Endometrium (tissue), 2 donors: ENCODE measurements at regions not wholly inside any gene's neighbourhood (a gene's known extent, or its start where the extent isn't known, plus 50 kb on each side); places are given as distances from the start of the nearest gene placed in this dataset.

Experiments
- FAIRE-seq: peaks from 2 replicates; lab custom pipeline; 2012; peaks lifted over from hg19 to GRCh38; lab: Jason Lieb, UNC
- donor health status: control.
- donor health status: control.

DNA sequence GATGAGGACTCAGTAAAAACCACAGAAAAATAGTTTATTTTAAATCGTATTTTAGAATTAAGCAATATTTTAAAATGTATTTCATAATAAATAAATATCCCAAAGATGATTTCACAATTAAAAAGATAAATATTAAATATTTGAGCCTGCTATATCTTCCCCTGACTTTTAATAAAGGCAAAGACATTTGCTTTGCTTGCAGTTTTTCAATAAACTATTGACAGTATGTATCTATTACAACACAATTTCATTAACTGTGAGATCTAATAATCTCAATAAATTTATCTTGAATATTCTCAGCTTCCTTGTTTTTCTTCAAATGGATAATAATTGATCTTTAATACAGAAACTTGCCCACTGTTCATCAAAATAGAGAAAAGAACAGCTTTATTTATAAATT, 186.2 kb upstream of the TARS1 start:
- FAIRE-seq = no peak

DNA sequence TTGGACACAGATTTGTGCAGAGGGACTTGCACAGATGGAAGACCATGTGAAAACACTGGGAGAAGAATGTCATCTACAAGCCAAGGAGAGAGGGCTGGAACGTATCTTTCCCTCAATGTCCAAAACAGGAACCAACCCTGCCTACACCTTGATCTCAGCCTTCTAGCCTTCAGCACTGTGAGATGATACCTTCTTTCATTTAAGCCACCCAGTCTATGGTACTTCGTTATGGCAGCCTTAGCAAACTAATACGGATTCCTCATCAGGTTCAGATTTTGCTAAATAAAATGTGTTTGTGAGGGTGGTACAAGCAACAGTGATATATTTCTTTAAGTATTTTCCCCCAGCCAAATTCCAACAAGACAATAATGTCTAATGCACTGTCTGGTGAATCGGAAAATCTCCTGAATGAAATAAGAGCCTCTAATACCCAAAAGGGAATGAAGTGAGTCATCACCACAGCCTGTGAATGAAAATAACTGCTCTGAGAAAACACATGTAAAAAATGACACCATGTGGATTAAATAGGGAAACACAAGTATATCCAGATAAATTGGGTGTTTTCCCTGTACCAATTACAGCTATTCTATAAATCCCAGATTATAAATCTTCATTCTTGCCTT, 182.8 kb upstream of the TARS1 start:
- FAIRE-seq = peak; percentile 82

DNA sequence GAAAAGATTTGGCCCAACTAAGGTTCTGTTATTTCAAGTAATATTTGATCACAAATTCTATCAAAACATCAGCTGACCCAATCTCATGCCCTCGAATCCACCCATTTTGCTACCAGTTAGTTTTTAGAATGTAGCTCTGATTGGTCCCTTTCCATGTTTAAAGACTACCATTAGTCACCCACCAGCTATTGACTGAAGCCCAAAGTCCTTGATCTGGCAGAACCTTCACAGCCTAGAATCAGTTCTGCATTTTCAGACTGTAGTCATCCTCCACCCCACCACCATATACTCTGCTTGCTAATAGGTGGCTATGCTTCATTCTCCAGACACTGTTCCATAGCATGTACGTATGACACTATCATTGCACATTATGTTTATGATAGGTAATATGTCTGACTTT, 182.2 kb upstream of the TARS1 start:
- no peak for FAIRE-seq

DNA sequence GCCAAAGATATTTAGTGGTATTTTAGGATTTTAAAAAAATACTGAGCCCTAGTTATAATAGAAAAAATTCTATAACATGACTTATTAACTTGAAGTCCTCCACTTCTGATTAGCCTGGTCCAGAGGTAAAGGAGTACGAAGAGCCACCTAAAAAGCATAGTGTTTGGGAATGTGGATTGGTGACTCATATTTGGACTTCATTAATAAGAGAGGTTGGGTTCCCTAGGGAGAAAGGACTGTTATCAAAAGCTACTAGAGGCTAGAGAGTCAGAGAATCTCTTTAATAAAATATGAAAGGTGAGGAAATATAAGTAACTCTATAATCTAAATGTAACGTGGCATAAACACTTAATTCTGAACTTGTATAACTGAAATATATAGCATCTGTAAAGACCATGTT, 180.7 kb upstream of the TARS1 start:
- no peak for FAIRE-seq

DNA sequence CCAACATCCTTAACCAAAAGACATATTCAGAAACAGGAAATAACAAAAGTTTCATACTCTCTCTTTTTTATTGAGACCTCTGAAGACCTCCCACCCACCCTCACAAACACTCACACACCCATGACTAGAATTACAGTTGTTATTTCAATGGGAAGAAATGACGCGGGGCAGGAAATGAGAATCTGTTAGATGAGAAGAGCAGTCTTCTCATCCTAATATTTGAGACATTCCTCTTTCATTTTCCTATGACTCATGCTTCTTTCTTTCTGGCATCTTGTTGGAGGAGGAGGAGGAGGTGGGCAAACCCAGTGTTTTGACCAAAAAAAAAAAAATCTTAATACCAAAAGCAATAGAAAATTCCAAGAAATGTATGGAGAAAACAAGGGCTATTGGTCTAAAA, 179.5 kb upstream of the TARS1 start:
- no peak for FAIRE-seq

DNA sequence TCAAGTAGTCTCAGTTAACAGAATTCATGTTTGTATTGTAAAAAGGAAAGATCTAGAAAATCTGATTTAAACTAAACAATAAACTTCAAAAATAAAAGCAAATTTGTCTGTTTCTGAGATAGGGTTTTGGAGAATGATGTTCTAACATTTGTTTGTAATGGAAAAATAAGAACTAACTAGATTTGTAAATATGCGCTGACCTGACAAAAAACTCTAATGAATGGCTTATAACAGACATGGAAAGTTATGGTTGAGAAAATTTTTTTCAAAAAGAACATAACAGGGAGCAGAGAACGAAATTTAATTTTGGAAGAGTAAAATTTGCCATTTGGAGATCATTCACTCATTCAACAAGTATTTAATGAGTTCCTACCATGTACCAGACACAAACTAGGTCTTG, 179.0 kb upstream of the TARS1 start:
- peak; percentile 4 for FAIRE-seq

DNA sequence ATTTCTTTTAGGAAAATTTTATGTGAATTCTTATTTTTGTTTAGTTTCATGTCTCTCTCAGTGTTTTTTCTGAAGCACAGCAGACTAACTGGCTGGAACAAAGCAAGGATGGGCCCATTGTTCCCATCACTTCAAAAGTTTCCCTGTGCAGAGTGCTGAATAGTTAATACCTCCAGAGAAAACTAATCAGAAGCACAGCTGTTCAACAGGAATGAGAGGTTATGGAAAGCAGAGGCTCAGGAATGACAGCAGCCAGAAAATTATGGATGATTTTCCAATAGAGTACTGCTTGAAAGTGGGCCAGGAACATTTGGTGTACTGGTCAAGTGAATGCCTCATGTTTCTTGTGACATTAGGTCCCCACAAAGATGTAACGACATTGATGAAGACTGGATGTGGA, 173.0 kb upstream of the TARS1 start:
- FAIRE-seq = no peak

DNA sequence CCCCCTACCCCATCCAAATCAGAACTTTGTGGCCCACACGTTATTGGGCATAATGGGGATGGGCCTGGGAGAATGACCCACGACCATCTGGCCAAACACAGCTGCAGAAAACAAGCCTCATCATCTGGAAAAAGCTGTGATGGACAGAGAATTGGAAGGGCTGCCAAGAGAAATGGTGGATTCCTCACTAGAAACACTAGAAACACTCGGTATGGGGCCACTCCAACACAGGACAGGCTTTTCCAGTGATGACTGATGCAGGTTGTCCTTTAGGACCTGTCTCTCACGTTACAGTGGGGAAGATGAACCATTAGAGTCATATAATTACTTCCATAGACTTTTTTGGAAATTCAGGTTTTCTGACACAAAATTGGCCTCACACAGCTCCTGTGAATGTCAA, 172.4 kb upstream of the TARS1 start:
- FAIRE-seq = no peak

DNA sequence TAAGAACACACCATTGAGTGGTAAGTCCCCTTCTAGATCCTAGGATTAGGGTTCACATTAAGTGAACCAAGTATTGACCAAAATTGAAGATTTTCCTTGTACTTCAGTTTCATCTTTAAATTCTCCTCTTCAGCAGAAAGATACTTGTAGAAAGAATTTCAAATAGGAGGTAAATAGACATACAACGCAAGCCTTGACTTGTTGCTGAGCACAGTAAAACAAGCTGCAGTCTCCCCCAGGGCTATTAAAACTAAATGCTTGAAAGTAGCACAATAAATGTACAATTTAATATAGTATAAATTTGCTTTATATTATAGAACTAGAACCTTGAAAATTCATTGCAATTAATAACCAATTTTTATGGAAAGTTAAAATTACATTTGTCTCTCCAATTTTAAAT, 170.1 kb upstream of the TARS1 start:
- no peak for FAIRE-seq

DNA sequence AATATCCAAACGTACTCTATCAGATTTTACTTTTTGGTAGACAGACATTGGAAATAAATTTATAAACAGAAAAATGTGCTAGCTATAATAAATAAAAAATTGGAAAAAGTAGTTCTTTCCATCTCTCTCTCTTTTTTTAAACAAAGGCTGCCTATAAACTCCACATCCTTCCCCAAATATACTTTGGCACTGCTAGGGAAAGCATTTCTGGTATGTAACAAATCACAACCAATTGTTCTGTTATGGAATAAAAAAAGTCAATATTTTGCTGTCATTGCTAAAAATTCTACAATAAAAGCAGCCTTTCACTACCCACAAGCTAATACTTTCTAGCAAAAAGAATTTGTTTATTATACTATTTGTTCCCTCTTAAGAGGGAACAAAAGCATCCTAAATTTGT, 169.2 kb upstream of the TARS1 start:
- peak; percentile 92 for FAIRE-seq

DNA sequence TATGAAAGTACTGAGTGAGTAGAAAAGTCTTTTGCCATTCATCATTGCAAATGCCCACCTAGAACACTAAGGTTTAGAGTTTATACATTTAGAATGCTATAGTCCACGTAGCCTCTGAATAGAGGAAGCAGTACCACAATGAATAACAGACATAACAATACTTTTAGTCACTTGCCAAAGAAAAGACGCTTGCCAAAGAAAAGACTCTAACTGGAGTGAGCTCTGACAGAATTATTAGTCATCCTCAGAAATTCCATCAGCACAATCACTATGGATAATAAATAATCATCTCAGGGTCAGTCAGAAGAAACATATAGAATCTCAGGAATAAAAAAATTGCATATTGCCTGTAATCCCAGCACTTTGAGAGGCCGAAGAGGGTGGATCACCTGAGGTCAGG, 168.5 kb upstream of the TARS1 start:
- no peak for FAIRE-seq

DNA sequence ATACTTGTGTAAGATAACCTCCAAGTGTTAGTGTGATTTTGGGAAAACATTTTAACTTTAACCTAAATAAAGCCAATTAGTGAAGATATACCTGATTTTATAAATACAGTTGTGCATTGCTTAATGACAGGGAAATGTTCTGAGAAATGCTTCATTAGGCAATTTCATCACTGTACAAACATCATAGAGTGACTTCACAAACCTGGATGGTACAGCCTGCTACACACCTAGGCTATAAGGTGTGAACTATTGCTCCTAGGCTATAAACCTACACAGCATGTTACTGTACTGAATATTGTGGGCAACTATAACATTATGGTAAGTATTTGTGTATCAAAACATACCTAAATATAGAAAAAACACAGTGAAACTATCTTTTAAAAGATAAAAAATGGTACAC, 166.8 kb upstream of the TARS1 start:
- FAIRE-seq = no peak

DNA sequence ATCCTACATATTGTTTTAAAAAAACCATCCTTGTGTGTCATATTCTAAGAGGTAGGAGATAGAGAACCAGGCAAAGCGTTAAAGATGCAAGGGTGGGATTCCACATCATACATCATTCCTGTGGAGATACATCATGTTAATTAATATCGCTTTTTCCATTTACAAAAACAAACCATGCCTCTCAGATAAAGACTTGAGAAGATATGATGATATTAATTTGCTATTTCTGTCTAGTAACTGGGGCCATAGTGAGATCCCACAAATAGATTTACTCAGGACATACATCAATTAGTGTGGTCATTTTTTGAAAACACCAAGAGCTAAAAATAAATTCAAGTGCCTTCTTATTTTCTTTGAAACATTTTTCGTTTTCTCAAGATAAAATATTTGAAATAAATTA, 165.4 kb upstream of the TARS1 start:
- no peak for FAIRE-seq

DNA sequence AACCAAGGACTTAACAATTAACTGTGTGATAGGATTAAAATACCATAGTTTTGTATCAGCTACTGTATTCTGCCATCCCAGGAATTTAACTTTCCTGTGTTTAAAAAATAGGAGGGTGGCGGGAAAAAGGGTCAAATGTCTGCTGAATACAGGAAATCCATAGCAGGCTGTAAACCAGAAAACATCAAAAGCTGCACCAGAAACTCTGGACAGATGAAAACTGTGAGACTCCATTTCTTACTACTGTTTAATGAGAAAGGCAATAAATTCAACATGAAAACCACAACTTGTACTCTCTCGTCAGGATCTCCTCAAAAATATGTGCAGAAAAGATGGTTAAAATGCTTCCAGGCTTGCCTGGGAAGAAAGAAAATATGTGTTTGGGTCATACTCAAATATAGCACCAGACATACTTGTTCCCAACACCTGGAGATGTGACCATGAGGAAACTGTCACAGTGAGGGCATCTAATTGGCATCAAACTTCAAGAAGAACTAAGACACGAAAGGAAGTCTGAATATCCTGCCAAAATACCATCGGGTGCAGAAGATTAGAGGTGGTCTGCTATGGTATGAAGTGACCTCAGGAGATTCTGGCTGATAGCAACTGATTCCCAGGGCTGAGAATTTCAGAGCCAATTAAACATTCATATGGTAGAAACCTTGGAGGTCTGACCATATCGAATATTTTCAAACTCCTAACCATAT, 164.7 kb upstream of the TARS1 start:
- FAIRE-seq = no peak

DNA sequence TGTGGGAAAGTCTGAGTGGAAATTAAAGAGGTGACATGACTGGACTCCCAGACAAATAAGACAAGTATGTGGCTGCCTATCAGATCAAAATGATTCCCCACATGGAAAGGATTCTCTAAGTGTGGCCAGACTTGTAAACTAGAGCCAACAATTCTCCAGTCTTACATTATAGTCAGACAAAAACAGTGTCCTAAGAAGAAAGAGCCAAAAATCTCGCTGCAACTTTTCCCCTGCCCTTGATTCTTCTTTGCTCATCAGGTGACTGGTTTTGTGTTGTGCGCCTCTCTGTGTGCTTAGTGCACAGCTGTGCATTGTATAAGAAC, 164.2 kb upstream of the TARS1 start:
- FAIRE-seq = no peak

DNA sequence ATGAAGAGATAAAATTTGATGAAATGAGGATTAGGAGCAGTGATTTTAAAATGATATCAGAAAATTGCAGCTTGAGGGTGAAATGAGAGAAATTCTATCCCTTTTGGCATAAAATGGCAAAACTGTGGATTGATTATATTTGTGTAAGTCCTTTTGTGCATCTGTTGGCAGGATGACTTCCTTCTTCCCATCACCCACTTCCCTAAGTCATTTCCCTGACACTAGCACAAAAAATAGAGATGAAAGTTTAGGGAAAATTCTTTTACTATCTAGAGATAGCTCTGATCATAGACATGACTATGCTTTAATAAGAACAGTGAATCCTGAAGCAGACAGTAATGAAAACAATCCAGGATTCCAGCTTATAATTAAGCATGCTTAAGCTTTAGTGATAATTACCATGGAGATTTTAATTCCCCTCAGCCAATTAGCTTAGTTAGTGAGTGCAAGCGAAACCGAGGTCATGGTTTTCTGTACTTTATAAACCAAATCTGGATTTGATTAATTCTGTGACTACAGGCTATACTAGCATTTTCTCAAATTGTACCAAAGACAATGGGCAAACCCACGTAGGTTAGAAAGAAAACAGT, 163.6 kb upstream of the TARS1 start:
- peak; percentile 39 for FAIRE-seq

DNA sequence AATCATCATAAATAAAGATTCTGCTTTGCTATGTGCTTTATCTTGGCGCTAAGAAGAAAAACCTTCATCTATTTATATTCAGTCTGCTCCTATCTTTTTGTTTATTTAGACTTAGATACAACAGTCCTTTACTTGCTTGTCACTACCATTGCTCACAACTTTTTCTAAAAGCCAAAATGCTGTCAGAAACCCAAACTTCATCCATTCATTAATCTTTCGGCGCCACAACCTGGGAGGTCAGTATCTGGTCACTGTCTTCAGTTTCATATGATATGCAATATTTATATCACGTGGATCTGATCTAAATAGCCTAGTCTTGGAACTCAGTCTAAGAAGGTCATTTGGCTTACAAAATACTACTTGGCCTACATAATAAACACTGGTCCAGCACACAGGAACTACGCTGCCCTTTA, 159.3 kb upstream of the TARS1 start:
- FAIRE-seq = no peak

DNA sequence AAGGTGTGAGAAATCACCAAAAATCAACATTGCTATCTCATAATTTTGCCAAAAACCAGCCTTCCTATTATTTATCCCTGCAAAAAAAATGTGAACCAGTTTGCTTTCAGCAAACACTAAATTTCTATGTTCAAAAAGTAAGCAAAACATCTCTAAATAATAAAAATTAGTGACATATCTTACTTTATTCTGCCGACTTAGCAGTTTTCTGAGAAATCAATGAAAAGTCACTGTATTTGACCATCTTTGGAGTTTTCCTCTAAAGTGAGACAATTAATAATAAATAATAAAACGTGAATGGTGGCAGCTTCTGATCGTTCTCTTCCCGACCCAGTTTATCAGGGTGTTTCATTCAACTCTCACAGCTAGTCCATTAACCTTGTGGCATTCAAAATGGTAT, 158.6 kb upstream of the TARS1 start:
- FAIRE-seq = no peak

DNA sequence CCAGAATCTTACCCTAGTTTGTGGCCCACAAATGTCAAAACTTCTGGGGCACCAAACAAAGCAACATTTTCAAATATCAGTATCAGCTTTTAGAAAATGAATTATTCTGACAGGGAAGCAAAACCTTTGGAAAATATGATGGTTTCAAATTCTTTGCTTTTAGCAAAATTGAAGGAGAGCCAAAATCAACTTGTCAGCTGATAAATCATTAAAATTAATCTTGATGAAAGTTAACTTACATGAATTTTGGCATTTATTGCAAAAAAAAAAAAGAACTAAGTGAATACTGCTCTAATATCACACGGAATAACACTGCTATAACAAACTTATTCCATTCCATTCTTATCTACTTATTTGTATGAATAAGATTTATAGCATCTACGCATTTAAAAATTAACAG, 158.1 kb upstream of the TARS1 start:
- no peak for FAIRE-seq

DNA sequence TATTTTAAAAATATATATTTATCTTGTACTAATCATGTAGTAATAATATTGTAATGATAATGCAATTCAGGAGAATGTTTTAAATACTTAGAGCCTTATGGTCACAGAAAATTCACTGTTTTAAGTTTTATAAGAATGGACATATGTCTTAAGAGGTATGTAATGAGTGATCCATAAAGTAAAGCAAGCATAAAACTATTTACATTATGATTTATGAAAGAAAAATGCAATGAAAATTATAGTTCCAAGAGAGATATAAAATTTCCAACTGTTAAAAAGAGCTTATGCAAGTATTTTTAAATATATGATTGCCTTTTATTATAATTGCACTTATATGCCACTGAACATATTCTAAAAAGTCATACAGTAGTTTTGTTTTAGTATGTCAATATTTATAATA, 157.5 kb upstream of the TARS1 start:
- peak; percentile 46 for FAIRE-seq

DNA sequence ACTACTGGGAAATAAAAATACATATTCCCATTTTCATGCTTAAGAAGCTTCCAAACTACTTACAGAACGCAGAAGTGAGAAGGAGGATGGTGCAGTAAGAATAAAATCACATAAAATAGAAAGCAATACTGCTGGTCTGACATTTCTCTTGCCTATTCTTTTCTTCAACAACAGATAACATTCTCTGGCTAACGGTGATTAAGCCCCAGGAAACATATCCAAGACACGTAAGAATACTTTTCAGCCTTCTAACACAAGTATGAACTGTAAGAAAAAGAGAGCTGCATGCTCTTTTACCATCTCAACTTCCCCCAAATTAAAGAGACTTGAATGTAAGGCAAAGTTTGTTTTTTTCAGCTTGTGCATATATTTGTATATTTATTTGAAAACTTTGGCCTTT, 156.1 kb upstream of the TARS1 start:
- FAIRE-seq = no peak

DNA sequence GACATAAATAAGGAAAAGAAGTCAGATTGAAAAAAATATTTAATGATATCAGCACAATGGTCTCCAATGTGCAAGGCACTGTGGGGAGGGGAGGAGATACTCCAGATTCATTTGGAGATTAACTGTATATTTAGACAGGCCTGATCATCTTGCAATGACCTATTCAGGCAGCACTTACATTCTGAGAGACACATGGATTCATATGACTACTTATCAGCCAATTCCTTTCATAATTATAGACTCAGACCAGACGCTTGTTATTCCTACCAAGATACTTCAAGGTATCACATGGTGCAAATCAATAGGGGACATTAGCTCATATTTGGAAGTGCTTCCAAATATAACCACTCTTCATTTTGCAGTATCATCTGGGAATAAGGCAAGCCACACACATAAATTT, 153.5 kb upstream of the TARS1 start:
- FAIRE-seq = no peak

DNA sequence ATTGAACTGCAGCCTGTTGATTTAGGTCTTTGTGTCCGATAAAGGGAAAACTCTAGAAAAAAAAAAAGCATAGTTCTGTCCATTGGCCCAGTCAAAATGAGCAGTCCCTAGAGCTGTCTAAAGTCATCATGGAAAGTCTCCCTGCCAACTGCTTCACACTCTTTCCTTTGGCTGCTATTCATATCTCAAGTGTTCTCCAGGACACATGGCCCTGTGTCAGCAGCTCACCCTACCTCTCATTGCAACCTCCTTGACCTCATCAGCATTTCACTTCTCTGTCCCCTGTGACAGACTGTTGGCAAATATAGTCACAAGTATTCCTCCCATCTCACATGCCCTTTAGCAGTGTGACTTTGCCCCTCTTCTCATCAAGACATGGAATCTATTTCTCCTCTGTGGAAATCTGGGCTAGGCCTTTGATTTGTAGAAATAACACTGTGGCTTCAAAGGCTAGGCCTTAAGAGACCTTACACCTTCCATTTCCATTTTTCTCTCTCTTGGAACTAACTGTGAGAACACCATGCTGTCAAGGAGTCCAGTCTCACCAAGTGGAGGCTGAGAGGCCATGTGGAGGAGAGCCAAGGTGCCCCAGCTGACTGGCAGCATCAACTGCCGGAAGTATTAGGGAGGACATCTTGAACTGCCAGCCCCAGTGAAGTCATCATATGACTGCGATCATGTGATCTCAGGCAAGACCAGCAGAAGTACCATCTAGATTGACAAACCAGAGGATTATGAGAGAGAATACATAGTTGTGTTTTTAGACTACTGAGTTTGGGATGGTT, 149.4 kb upstream of the TARS1 start:
- FAIRE-seq = no peak
